ENCODE measurements at regions not wholly inside any gene's neighbourhood (a gene's known extent, or its start where the extent isn't known, plus 50 kb on each side); places are given as distances from the start of the nearest gene placed in this dataset.

GRCh38 chr9:109883623-109884022, 103.6 kb downstream of the PALM2AKAP2 start:
- DNase-seq (ENCODE audit: low read depth) = no peak

DNA sequence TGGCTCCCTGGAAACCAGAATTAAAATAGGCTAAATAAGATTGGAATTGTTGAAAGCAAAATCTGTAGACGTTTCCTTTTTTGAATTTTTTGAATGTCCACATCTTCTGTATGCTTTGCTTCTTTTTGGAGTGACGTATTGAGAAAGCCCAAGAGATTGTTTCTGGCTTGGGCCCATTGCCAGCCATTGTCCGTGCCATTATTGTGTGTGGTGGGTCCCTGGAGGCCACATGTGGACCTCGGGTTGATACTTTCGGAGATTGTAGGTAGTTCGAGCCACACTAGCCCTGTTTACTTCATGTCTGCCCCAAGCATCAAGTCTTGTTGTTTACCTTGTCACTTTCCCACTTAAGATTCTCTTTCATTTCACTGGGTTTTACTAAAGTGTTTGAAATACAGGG, 106.0 kb downstream of the PALM2AKAP2 start:
- no peak for DNase-seq (ENCODE audit: low read depth)

DNA sequence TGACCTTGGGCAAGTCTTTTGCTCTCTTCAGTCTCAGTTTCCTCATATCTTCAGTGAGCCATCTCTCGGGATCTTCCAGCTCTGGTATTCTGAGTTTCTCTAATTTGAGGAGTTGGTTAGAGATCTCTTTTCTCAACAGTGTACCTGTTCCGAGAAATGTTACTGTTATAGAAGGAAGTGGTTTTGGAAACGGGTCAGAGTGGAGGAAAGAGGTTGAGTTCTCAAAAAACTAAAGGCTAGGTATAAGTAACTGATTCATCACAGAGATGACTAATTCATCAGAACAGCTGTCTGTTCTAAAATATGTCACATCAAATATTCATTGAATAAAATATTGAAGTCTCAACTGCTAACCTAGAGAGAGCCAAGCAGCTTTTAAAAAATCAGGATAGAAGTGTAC, 106.6 kb downstream of the PALM2AKAP2 start:
- DNase-seq (ENCODE audit: low read depth) = no peak

DNA sequence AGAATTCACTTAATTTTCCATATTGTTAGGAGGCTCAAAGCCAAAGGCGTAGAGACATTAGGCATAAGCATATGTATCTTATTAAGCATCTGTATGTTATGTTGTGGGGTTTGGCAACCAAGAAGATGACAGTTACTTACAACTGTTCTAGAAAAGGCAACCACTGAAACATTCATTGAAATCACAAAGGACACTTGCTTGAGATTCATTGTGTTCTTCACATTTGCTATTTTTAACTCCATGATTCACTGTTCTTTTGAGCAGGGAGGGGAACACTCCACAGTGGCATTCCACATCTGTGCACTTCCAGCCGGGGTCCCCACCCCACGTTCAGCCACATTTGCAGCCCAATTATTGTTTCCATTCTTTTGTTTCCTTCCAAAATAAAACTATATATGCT, 107.1 kb downstream of the PALM2AKAP2 start:
- DNase-seq (ENCODE audit: low read depth) = no peak

DNA sequence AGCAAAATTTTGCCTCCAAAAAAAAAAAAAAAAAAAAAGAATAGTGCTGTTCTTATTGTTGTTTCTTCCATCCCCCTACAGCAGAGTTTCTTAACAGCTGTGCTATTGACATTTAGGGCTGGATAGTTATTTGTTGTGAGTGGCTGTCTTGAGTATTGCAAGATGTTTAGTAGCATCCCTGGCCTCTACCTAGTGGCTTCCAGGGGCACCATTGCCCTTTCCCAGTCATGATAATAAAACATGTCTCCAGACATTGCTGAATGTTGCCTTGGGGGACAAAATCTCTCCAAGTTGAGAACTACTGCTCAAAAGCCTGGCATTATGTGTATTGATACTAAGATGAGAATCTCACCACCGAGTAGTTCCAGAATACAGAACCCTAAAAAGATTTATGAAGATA, 108.7 kb downstream of the PALM2AKAP2 start:
- DNase-seq (ENCODE audit: low read depth) = no peak

DNA sequence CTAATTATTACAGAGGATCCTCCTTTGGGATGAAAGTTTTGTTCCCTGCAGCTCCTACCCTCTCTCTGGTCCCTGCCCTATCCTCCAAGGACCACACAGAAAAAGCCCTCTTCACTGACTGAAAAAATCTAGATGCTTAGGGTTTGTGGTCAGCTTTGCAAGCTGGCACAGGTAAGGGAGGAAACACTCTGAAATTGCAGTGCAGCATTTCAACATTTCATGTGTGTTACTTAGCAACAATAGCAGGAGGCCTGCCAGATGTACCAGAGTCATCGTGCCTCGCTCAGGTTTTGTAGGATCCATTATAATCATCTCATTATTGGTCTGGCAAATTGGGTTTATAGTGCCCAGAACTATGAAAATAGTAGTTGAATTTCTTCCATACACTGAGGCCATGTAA, 109.5 kb downstream of the PALM2AKAP2 start:
- no peak for DNase-seq (ENCODE audit: low read depth)

GRCh38 chr9:109893241-109893640, 113.2 kb downstream of the PALM2AKAP2 start:
- DNase-seq (ENCODE audit: low read depth) = no peak

DNA sequence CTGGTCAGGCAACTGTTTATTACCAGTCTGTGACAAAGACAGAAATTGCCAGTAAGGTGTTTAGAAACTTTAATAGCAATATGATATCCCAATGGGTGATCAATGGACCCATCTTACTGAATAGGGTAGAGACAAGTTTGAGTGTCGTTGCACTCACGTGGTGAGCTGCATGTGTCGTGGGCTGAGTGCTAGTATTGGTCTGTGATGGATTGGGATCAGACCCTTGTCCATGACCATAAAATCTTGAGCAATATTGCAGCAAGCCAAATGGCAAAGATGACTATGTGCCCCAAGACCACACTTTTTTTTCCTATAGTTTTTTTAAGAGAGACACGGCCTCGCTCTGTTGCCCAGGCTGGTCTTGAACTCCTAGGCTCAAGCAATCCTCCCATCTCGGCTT, 114.5 kb downstream of the PALM2AKAP2 start:
- DNase-seq (ENCODE audit: low read depth) = no peak

DNA sequence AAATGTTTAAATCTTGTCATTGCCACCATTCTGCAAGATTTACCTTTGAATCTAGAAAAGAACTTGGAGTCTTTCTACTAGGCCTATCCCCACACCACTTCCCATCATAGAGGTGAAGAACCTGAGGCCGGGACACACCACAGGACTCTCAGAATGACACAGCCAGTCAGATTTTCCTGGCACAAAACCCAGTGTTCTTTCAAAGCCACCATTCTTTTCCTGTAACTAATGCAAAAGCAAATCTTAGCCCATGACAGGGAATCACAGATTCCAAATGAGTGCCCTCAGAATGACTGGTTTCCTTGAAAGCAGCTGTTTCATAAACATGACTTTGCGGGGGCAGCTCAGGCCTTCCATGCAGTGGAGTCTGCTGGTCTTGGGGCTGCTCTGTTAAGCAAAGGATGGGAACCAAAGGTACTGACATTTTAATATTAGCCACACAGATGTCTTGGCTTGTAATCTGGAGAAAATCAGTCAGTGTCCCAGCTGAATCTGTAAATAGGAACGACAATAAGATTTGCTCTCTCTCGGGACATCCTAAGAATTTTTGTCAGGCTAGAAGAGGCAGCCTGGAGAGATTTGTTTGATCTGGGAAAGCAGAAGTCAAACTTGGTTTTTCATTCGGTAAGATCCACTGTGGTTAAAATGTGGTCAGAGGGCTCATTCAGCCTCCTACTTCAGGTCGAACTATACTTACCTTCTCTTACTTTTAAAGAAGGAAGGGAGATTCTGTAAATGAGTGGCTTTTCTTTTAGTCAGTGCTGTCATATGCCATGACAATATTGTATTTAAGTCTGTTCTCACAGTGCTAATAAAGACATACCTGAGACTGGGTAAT, 115.1 kb downstream of the PALM2AKAP2 start:
- no peak for DNase-seq (ENCODE audit: low read depth)

DNA sequence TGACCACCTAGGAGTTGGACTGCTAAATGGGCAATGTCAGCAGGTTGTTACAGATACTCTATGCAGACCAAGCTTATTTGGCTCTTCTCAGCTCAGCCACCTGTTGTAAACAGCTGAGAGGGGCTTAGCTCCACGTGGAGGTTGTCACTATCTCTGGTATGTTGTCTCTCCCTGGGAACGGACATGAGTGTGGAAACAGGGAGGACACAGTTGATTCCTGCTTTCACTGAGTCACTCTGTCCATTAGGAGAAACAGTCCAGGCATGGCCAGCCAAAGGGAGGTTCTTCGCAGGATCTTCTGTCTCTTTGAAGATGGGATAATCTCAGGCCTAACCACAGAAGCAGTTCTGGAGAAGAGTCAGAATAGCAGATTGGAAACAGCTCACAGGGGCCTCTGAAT, 121.2 kb downstream of the PALM2AKAP2 start:
- DNase-seq (ENCODE audit: low read depth) = no peak

- DNase-seq (ENCODE audit: low read depth) = no peak
These were observed 123.6 kb downstream of the PALM2AKAP2 start for GRCh38 chr9:109903515-109904138.

DNA sequence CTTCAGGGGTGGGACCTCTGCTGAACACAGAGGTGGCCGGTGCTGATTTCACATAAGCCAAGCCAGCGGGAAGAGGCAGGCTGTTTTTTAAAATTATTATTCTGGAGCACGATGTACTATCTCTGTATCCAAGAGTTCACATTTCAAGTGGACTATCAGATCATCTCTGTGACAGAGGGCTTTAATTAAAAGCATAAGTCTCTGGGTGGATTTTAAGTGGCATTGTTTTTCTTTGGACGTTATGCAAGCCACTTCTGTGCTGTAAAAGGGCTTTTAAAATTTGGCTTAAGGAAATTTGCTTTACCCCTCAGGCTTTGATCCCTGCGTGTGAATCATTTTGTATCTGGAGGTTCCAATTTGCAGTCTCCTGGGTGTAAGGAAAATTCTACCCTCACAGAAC, 124.7 kb downstream of the PALM2AKAP2 start:
- no peak for DNase-seq (ENCODE audit: low read depth)

DNA sequence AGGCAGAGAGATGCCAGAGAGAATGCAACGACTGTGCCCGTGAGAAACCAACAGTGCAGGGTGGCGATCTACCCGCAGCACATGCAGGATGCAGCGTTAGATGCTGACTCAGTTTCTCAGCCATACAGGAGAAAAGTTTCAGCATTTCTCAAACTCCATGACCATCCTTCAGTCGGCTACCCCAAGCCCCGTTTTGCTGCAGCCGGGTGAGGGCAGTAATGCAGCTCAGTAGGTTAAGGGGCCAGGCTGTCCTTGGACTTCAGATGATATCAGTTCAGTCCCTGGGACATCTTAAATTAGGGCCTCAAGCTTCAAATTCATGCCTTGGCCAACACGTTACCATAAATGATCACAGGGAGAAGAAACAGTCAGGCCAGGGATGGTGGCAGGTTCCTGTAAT, 125.5 kb downstream of the PALM2AKAP2 start:
- no peak for DNase-seq (ENCODE audit: low read depth)

- DNase-seq (ENCODE audit: low read depth) = no peak
These were observed 126.9 kb downstream of the PALM2AKAP2 start for GRCh38 chr9:109906766-109907382.

DNA sequence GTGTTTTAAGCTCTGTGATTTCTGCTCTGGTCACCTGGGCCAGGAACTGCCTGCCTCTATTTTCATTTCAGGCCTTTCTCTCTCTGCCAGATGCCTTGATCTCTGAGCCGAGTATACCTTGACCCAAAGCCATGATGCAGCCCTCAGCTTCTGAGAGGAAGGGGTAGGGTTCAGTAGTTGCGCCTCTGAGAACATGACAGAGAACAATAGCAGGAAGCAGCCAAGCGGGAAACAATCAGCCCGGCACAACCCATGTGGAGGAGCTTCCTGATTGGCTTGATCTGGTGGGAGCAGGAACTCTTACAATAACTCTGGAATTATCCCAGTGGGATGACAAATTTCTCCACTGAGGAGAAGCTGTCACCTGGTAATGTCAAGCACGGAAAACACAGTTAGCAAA, 127.4 kb downstream of the PALM2AKAP2 start:
- no peak for DNase-seq (ENCODE audit: low read depth)

- no peak for DNase-seq (ENCODE audit: low read depth)
These were observed 127.9 kb downstream of the PALM2AKAP2 start for GRCh38 chr9:109907810-109908458.

DNA sequence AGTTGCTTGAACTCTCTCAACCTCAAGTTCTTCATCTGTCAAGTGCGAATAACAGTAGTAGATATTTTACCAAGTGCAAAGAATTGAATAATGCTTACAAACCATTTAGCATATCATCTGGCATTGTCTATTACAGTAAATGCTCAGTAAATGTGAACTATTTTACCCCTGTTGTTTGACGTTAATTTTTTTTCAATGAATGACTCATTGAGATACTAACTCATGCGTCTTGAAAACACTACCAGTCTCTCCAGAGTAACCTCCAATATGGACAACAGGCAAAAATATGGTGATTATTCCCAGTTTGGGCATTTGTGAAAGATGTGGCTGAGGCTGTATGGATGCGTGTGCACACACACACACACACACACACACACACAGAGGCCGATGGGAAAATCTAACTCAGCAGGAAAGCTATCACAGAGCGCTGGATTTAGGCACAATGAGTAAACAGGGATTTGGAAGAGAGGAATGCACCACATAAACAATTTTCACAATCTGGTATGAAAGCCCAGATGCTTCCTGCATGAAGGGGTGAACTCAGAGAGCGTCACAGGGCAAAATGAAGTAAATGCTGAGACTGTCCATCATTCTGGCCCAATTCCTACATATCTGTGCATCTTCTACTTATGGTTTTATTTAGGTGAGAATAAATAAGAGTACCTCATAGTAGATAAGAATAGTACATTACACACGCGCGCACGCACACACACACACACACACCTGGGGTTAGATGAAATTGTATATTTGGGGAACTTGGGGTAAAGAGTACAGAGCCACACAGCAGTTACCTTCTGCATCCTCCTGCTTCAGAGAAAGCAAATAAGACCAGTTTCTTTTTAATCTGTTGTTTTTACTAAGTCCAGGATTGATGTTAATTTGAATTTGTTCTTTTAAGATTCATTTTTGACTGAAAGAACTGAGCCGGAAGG, 128.7 kb downstream of the PALM2AKAP2 start:
- DNase-seq (ENCODE audit: low read depth) = no peak

- DNase-seq (ENCODE audit: low read depth) = no peak
These were observed 130.9 kb downstream of the PALM2AKAP2 start for GRCh38 chr9:109910671-109911518.

DNA sequence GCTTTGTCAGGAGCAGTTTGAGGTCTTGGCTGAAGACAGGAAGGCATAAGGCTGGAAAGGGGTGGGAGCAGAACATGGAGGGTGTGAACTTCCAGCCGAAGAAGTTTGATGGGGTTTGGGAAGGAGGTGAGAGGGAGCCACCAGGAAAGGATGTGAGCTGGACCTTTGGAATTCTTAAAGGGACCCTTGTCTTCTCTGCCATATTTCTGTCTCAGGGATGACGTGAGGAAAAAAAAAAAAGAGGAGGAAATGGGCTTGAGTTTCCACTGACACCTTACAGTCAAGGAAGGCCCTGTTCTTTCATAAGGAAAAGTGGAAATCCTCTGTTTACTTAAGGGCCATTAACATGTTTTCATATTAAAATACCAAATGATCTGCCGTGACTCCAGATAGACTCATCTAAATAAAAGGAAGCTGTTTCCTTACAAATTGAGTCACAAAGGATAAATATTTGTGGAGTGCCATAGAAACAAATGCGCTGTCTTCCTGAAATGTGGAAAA, 132.1 kb downstream of the PALM2AKAP2 start:
- DNase-seq (ENCODE audit: low read depth) = no peak

DNA sequence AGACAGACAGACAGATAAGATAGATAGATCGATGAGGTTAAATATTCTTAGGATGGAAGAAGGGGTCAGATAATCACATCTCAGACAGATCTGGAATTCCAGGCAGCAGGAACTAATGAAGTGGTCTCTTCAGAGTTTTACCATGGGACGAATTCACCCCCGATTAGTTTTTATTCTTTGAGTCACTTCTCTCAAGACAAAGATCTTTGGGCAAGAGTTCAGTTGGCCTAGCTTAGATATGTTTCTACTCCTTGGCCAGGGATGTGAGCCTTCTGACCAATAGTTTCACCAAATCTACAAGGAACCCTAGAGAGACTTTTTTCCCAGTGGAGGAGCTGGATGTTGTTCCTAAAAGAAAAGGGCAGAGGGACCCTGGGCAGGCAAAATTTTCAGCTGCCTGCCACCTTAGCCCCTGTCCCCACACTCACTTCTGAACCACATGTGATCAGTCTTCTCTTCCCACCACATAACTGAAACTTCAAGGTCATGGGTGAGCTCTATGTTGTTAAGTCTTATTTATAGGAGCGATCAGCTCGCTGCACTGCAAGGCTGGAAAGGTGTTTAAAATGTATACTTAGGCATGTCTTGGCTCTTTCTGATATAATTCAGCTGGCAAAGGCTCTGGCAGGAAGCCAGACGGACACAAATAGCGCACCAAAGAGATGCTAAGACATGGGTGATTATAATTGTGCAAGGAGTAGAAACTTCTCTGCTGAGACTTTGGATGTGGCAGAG, 132.9 kb downstream of the PALM2AKAP2 start:
- DNase-seq (ENCODE audit: low read depth) = no peak
